CD4-positive, alpha-beta T cell treated with Interleukin-15 for 4 hours (primary cell): ENCODE measurements at regions not wholly inside any gene's neighbourhood (a gene's known extent, or its start where the extent isn't known, plus 50 kb on each side); places are given as distances from the start of the nearest gene placed in this dataset.

Source experiments
- DNase-seq: peaks from one replicate; pipeline ENCODE4 v3.0.0-alpha.2; 2020; ENCODE audit warnings: low spot score

- no peak for DNase-seq
Measured at GRCh38 chr16:17852977-17853702, 382.4 kb upstream of the XYLT1 start.

- no peak for DNase-seq
Measured at GRCh38 chr16:17850581-17851250, 380.0 kb upstream of the XYLT1 start.

- DNase-seq, result no peak
Measured at GRCh38 chr16:17847234-17847795, 376.6 kb upstream of the XYLT1 start.

- no peak for DNase-seq
Measured at GRCh38 chr16:17846030-17846429, 375.3 kb upstream of the XYLT1 start.

- DNase-seq, result no peak
Measured at GRCh38 chr16:17845031-17845430, 374.3 kb upstream of the XYLT1 start.

GRCh38 chr16:17843905-17844304, 373.1 kb upstream of the XYLT1 start:
- no peak for DNase-seq

- no peak for DNase-seq
Measured at GRCh38 chr16:17839907-17840306, 369.1 kb upstream of the XYLT1 start.

GRCh38 chr16:17839272-17839671, 368.5 kb upstream of the XYLT1 start:
- DNase-seq, result no peak

GRCh38 chr16:17836868-17837602, 366.3 kb upstream of the XYLT1 start:
- DNase-seq, result no peak

GRCh38 chr16:17835118-17835876, 364.5 kb upstream of the XYLT1 start:
- DNase-seq, result no peak

GRCh38 chr16:17832738-17833137, 362.0 kb upstream of the XYLT1 start:
- DNase-seq, result no peak

- DNase-seq, result no peak
Measured at GRCh38 chr16:17831330-17831729, 360.6 kb upstream of the XYLT1 start.

GRCh38 chr16:17830651-17831050, 359.9 kb upstream of the XYLT1 start:
- DNase-seq, result no peak

- DNase-seq, result no peak
Measured at GRCh38 chr16:17829811-17830210, 359.1 kb upstream of the XYLT1 start.

GRCh38 chr16:17828012-17828411, 357.3 kb upstream of the XYLT1 start:
- DNase-seq, result no peak

GRCh38 chr16:17827313-17827712, 356.6 kb upstream of the XYLT1 start:
- no peak for DNase-seq

GRCh38 chr16:17817943-17818342, 347.2 kb upstream of the XYLT1 start:
- DNase-seq, result no peak

- DNase-seq, result no peak
Measured at GRCh38 chr16:17817260-17817659, 346.5 kb upstream of the XYLT1 start.

- no peak for DNase-seq
Measured at GRCh38 chr16:17812771-17813170, 342.0 kb upstream of the XYLT1 start.

GRCh38 chr16:17804857-17805256, 334.1 kb upstream of the XYLT1 start:
- no peak for DNase-seq

GRCh38 chr16:17803625-17804410, 333.1 kb upstream of the XYLT1 start:
- DNase-seq, result no peak
